PC-9 (cell line): ENCODE measurements at regions not wholly inside any gene's neighbourhood (a gene's known extent, or its start where the extent isn't known, plus 50 kb on each side); places are given as distances from the start of the nearest gene placed in this dataset.
"Not testable (repeated sequence)": the region's sequence is repeated elsewhere in the genome, so short reads cannot be mapped to it uniquely, and the experiment has no call there.

Source experiments
- BruUV-seq: library from RNA; stranded (reverse); fragments of 400-500 nt; replicated peaks from 2 replicates; lab custom pipeline; 2021; lab: Mats Ljungman, UMichigan
- CTCF ChIA-PET: fragments of 300-600 bp; sonication (Branson Sonifier 250); formaldehyde crosslinking; loops from one replicate; lab custom pipeline; 2022; ENCODE audit warnings: antibody characterized with exemption; lab: Charles Lee
- POLR2A ChIA-PET: fragments of 300-600 bp; sonication (Branson Sonifier 250); formaldehyde crosslinking; loops from one replicate; lab custom pipeline; 2022; ENCODE audit warnings: antibody characterized with exemption; ENCODE audit not compliant: unreplicated experiment; lab: Charles Lee
- DNase-seq, 2 experiments: peaks; one replicate each; pipeline versions ENCODE4 v3.0.0 to v3.0.0-alpha.2; 2015 to 2022; ENCODE audit warnings: mixed read lengths in 1 of 2
- H2AFZ ChIP-seq: fragments of 200-600 bp; sonication (generic); 2 replicates; pipeline ENCODE4 v1.8.1; 2017; ENCODE audit warnings: antibody characterized with exemption
- H3F3A ChIP-seq: fragments of 200-600 bp; sonication (generic); 2 replicates; pipeline ENCODE4 v1.8.1; 2017; ENCODE audit warnings: antibody characterized with exemption, mild to moderate bottlenecking, low read depth; ENCODE audit not compliant: insufficient read depth
- H3K27ac ChIP-seq: fragments of 200-600 bp; sonication (generic); 2 replicates; pipeline ENCODE4 v1.6.1; 2016; ENCODE audit warnings: mixed run types
- H3K27me3 ChIP-seq: fragments of 200-600 bp; sonication (generic); 2 replicates; pipeline ENCODE4 v1.6.1; 2016; ENCODE audit warnings: low read depth, mixed run types; ENCODE audit not compliant: insufficient read depth
- H3K36me3 ChIP-seq: fragments of 200-600 bp; sonication (generic); 2 replicates; pipeline ENCODE4 v1.6.1; 2016; ENCODE audit warnings: low read depth, mixed run types
- H3K4me1 ChIP-seq: fragments of 200-600 bp; sonication (generic); replicated peaks from 2 replicates; pipeline ENCODE4 v1.6.1; 2016; ENCODE audit warnings: mixed run types; ENCODE audit not compliant: insufficient read depth
- H3K4me2 ChIP-seq: fragments of 200-600 bp; sonication (generic); 2 replicates; pipeline ENCODE4 v1.6.1; 2017; ENCODE audit warnings: mixed run types
- H3K4me3 ChIP-seq: fragments of 200-600 bp; sonication (generic); 2 replicates; pipeline ENCODE4 v1.6.1; 2016; ENCODE audit warnings: mixed run types
- H3K79me2 ChIP-seq: fragments of 200-600 bp; sonication (generic); 2 replicates; pipeline ENCODE4 v1.6.1; 2017; ENCODE audit warnings: low read depth, mixed run types
- H3K9me2 ChIP-seq: fragments of 200-600 bp; sonication (generic); 2 replicates; pipeline ENCODE4 v1.8.1; 2017; ENCODE audit warnings: mild to moderate bottlenecking; ENCODE audit not compliant: insufficient read depth
- H3K9me3 ChIP-seq: fragments of 200-600 bp; sonication (generic); 2 replicates; pipeline ENCODE4 v1.8.1; 2016; ENCODE audit warnings: low read depth; ENCODE audit not compliant: insufficient read depth
- H4K20me1 ChIP-seq: fragments of 200-600 bp; sonication (generic); 2 replicates; pipeline ENCODE4 v1.8.1; 2017; ENCODE audit not compliant: insufficient read depth
- CTCF ChIP-seq: fragments of 200-600 bp; sonication (generic); conservative IDR thresholded peaks from 2 replicates; pipeline ENCODE4 v1.6.1; 2017; ENCODE audit warnings: mixed run types, antibody characterized with exemption, mild to moderate bottlenecking, moderate library complexity
- EZH2 ChIP-seq: fragments of 200-600 bp; sonication (generic); IDR thresholded peaks from 2 replicates; pipeline ENCODE4 v1.8.0; 2017; ENCODE audit warnings: antibody characterized with exemption, low read depth
- intact Hi-C: fragments of 100-400 bp; cut with micrococcal nuclease; formaldehyde crosslinking; loops from one replicate; pipeline ENCODE4 v1.10.0; 2022; ENCODE audit not compliant: unreplicated experiment

GRCh38 chr18:6571239-6571602 is 156.5 kb upstream of the L3MBTL4 start:
- no peaks in the 10 kb centered on the region for H3K36me3 ChIP-seq
- H3K79me2 ChIP-seq, result no peaks in the 10 kb centered on the region
- H3K4me1 ChIP-seq, result no peaks in the 10 kb centered on the region
- no peak overlapping the region for H3K4me2 ChIP-seq
- DNase-seq, result no peak
- H3K27me3 ChIP-seq, result peaks cover 7% of the 10 kb centered on the region
- POLR2A ChIA-PET, result no interaction called here
- no peaks in the 10 kb centered on the region for H3K9me3 ChIP-seq
- intact Hi-C loops, result no loop called here
- no peaks in the 10 kb centered on the region for H4K20me1 ChIP-seq
- H2AFZ ChIP-seq, result no peak overlapping the region
- no peak overlapping the region for H3K27ac ChIP-seq
- no peak overlapping the region for H3K4me3 ChIP-seq
- CTCF ChIA-PET, result no interaction called here
- H3K9me2 ChIP-seq, result no peaks in the 10 kb centered on the region
- TF ChIP-seq CTCF (no peak), EZH2 (no peak)
- no peaks in the 10 kb centered on the region for H3F3A ChIP-seq
- no TSS peak for BruUV-seq

- H2AFZ ChIP-seq, H3K79me2 ChIP-seq, DNase-seq, intact Hi-C loops, H4K20me1 ChIP-seq, CTCF ChIA-PET, H3K4me1 ChIP-seq, POLR2A ChIA-PET, H3K27ac ChIP-seq, H3K36me3 ChIP-seq, BruUV-seq, H3K4me2 ChIP-seq, H3F3A ChIP-seq, H3K4me3 ChIP-seq, H3K27me3 ChIP-seq, H3K9me2 ChIP-seq, H3K9me3 ChIP-seq: not testable (repeated sequence)
These were observed 157.3 kb upstream of the ARHGAP28 start for GRCh38 chr18:6572192-6572591.

GRCh38 chr18:6574631-6575030 is 154.9 kb upstream of the ARHGAP28 start:
- no TSS peak for BruUV-seq

More at GRCh38 chr18:6574631-6575030, 154.9 kb upstream of the ARHGAP28 start:
- H4K20me1 ChIP-seq, result no peaks in the 10 kb centered on the region
- H3F3A ChIP-seq, result no peaks in the 10 kb centered on the region
- TF ChIP-seq EZH2 (no peak), CTCF (no peak)
- CTCF ChIA-PET, result no interaction called here
- no peak overlapping the region for H3K4me2 ChIP-seq
- H3K4me1 ChIP-seq, result no peaks in the 10 kb centered on the region
- POLR2A ChIA-PET, result no interaction called here
- H3K9me2 ChIP-seq, result no peaks in the 10 kb centered on the region
- intact Hi-C loops, result no loop called here
- no peak overlapping the region for H2AFZ ChIP-seq
- peaks cover 7% of the 10 kb centered on the region for H3K27me3 ChIP-seq
- H3K9me3 ChIP-seq, result no peaks in the 10 kb centered on the region
- H3K27ac ChIP-seq, result no peak overlapping the region
- H3K79me2 ChIP-seq, result no peaks in the 10 kb centered on the region
- DNase-seq, result no peak
- no peak overlapping the region for H3K4me3 ChIP-seq
- H3K36me3 ChIP-seq, result no peaks in the 10 kb centered on the region
